ENCODE measurements at regions not wholly inside any gene's neighbourhood (a gene's known extent, or its start where the extent isn't known, plus 50 kb on each side); places are given as distances from the start of the nearest gene placed in this dataset.
A peak's percentile ranks its signal among the peaks of the same experiment; 100 is the strongest.

GRCh38 chr1:94734963-94735901 is 84.9 kb upstream of the SLC44A3 start:
- no peak for DNase-seq

GRCh38 chr1:94731891-94732290 is 88.3 kb upstream of the SLC44A3 start:
- DNase-seq: no peak

- DNase-seq: no peak
These were observed 89.7 kb upstream of the SLC44A3 start for GRCh38 chr1:94730450-94730849.

- no peak for DNase-seq
These were observed 90.9 kb upstream of the SLC44A3 start for GRCh38 chr1:94729267-94729666.

GRCh38 chr1:94727846-94728715 is 92.1 kb upstream of the SLC44A3 start:
- DNase-seq: no peak

GRCh38 chr1:94726981-94727685 is 93.0 kb upstream of the SLC44A3 start:
- DNase-seq: no peak

GRCh38 chr1:94725566-94725965 is 94.6 kb upstream of the SLC44A3 start:
- DNase-seq: no peak

GRCh38 chr1:94723894-94724293 is 96.3 kb upstream of the SLC44A3 start:
- no peak for DNase-seq

GRCh38 chr1:94723463-94723862 is 96.7 kb upstream of the SLC44A3 start:
- no peak for DNase-seq

- no peak for DNase-seq
These were observed 98.0 kb upstream of the SLC44A3 start for GRCh38 chr1:94722181-94722580.

GRCh38 chr1:94721240-94721639 is 98.9 kb upstream of the SLC44A3 start:
- DNase-seq: no peak

GRCh38 chr1:94719926-94720793 is 100.0 kb upstream of the SLC44A3 start:
- no peak for DNase-seq

- no peak for DNase-seq
These were observed 103.2 kb upstream of the SLC44A3 start for GRCh38 chr1:94716965-94717364.

GRCh38 chr1:94715321-94715720 is 104.8 kb upstream of the SLC44A3 start:
- DNase-seq: no peak

- DNase-seq: no peak
These were observed 105.6 kb upstream of the SLC44A3 start for GRCh38 chr1:94714552-94714951.

- no peak for DNase-seq
These were observed 106.0 kb upstream of the SLC44A3 start for GRCh38 chr1:94714152-94714551.

- peak in 1 of 2 experiments; percentile 48 for DNase-seq
These were observed 106.5 kb upstream of the SLC44A3 start for GRCh38 chr1:94713472-94714141.

GRCh38 chr1:94709891-94710581 is 110.1 kb upstream of the SLC44A3 start:
- DNase-seq: no peak

GRCh38 chr1:94708811-94709210 is 111.3 kb upstream of the SLC44A3 start:
- no peak for DNase-seq

GRCh38 chr1:94708299-94708685 is 111.9 kb upstream of the SLC44A3 start:
- no peak for DNase-seq
